ENCODE measurements at regions not wholly inside any gene's neighbourhood (a gene's known extent, or its start where the extent isn't known, plus 50 kb on each side); places are given as distances from the start of the nearest gene placed in this dataset.
"Not testable (repeated sequence)": the region's sequence is repeated elsewhere in the genome, so short reads cannot be mapped to it uniquely, and the experiment has no call there.

- H3K9me3 ChIP-seq (ENCODE audit: low read length) = no peaks in the 10 kb centered on the region
- H3K36me3 ChIP-seq (ENCODE audit: insufficient read depth, low read length) = no peaks in the 10 kb centered on the region
- H3K4me1 ChIP-seq (ENCODE audit: insufficient read depth, low read length) = no peaks in the 10 kb centered on the region
- H3K27me3 ChIP-seq (ENCODE audit: insufficient read depth, low read length) = no peaks in the 10 kb centered on the region
- H3K4me3 ChIP-seq (ENCODE audit: low read length) = no peak overlapping the region
- H2AFZ ChIP-seq (ENCODE audit: low read depth, low read length) = no peak overlapping the region
These were observed 516.9 kb upstream of the TBL1XR1 start for GRCh38 chr3:177713928-177714900.

- no peaks in the 10 kb centered on the region for H3K27me3 ChIP-seq (ENCODE audit: insufficient read depth, low read length)
These were observed 517.7 kb upstream of the TBL1XR1 start for GRCh38 chr3:177714945-177715344.

GRCh38 chr3:177715980-177716379 lies 518.7 kb upstream of the TBL1XR1 start:
- no peaks in the 10 kb centered on the region for H3K9me3 ChIP-seq (ENCODE audit: low read length)
- no peaks in the 10 kb centered on the region for H3K4me1 ChIP-seq (ENCODE audit: insufficient read depth, low read length)
- no peaks in the 10 kb centered on the region for H3K36me3 ChIP-seq (ENCODE audit: insufficient read depth, low read length)
- no peak overlapping the region for H3K4me3 ChIP-seq (ENCODE audit: low read length)
- H2AFZ ChIP-seq (ENCODE audit: low read depth, low read length) = no peak overlapping the region
- no peaks in the 10 kb centered on the region for H3K27me3 ChIP-seq (ENCODE audit: insufficient read depth, low read length)

More at GRCh38 chr3:177714945-177715344, 517.7 kb upstream of the TBL1XR1 start:
- Histone ChIP-seq H3K9me3 (ENCODE audit: low read length) (no peaks in the 10 kb centered on the region), H3K4me1 (ENCODE audit: insufficient read depth, low read length) (no peaks in the 10 kb centered on the region), H3K36me3 (ENCODE audit: insufficient read depth, low read length) (no peaks in the 10 kb centered on the region), H3K4me3 (ENCODE audit: low read length) (no peak overlapping the region), H2AFZ (ENCODE audit: low read depth, low read length) (no peak overlapping the region)

GRCh38 chr3:177720927-177721326 lies 523.6 kb upstream of the TBL1XR1 start:
- not testable (repeated sequence) for H3K9me3 ChIP-seq (ENCODE audit: low read length)

GRCh38 chr3:177721864-177722785 lies 524.8 kb upstream of the TBL1XR1 start:
- Histone ChIP-seq H3K27me3 (ENCODE audit: insufficient read depth, low read length) (no peaks in the 10 kb centered on the region), H3K36me3 (ENCODE audit: insufficient read depth, low read length) (no peaks in the 10 kb centered on the region), H2AFZ (ENCODE audit: low read depth, low read length) (no peak overlapping the region), H3K4me1 (ENCODE audit: insufficient read depth, low read length) (no peaks in the 10 kb centered on the region), H3K9me3 (ENCODE audit: low read length) (no peaks in the 10 kb centered on the region), H3K4me3 (ENCODE audit: low read length) (no peak overlapping the region)

More at GRCh38 chr3:177720927-177721326, 523.6 kb upstream of the TBL1XR1 start:
- H2AFZ ChIP-seq (ENCODE audit: low read depth, low read length); H3K4me1 ChIP-seq (ENCODE audit: insufficient read depth, low read length); H3K36me3 ChIP-seq (ENCODE audit: insufficient read depth, low read length); H3K4me3 ChIP-seq (ENCODE audit: low read length); H3K27me3 ChIP-seq (ENCODE audit: insufficient read depth, low read length): not testable (repeated sequence)

GRCh38 chr3:177724020-177724638 lies 526.8 kb upstream of the TBL1XR1 start:
- H3K4me1 ChIP-seq (ENCODE audit: insufficient read depth, low read length) = no peaks in the 10 kb centered on the region
- no peaks in the 10 kb centered on the region for H3K27me3 ChIP-seq (ENCODE audit: insufficient read depth, low read length)
- no peak overlapping the region for H3K4me3 ChIP-seq (ENCODE audit: low read length)
- H3K9me3 ChIP-seq (ENCODE audit: low read length) = no peaks in the 10 kb centered on the region
- H2AFZ ChIP-seq (ENCODE audit: low read depth, low read length) = no peak overlapping the region
- H3K36me3 ChIP-seq (ENCODE audit: insufficient read depth, low read length) = no peaks in the 10 kb centered on the region

GRCh38 chr3:177725165-177725564 lies 527.9 kb upstream of the TBL1XR1 start:
- Histone ChIP-seq H2AFZ (ENCODE audit: low read depth, low read length) (no peak overlapping the region), H3K27me3 (ENCODE audit: insufficient read depth, low read length) (no peaks in the 10 kb centered on the region), H3K36me3 (ENCODE audit: insufficient read depth, low read length) (no peaks in the 10 kb centered on the region), H3K9me3 (ENCODE audit: low read length) (no peaks in the 10 kb centered on the region), H3K4me1 (ENCODE audit: insufficient read depth, low read length) (peaks cover 9% of the 10 kb centered on the region), H3K4me3 (ENCODE audit: low read length) (no peak overlapping the region)

- Histone ChIP-seq H3K27me3 (ENCODE audit: insufficient read depth, low read length) (no peaks in the 10 kb centered on the region), H3K36me3 (ENCODE audit: insufficient read depth, low read length) (no peaks in the 10 kb centered on the region), H3K4me3 (ENCODE audit: low read length) (no peak overlapping the region), H2AFZ (ENCODE audit: low read depth, low read length) (no peak overlapping the region), H3K4me1 (ENCODE audit: insufficient read depth, low read length) (peaks cover 13% of the 10 kb centered on the region), H3K9me3 (ENCODE audit: low read length) (no peaks in the 10 kb centered on the region)
These were observed 529.5 kb upstream of the TBL1XR1 start for GRCh38 chr3:177726807-177727206.

- Histone ChIP-seq H3K27me3 (ENCODE audit: insufficient read depth, low read length) (no peaks in the 10 kb centered on the region), H3K36me3 (ENCODE audit: insufficient read depth, low read length) (no peaks in the 10 kb centered on the region), H3K9me3 (ENCODE audit: low read length) (no peaks in the 10 kb centered on the region), H3K4me3 (ENCODE audit: low read length) (no peak overlapping the region), H3K4me1 (ENCODE audit: insufficient read depth, low read length) (peaks cover 13% of the 10 kb centered on the region), H2AFZ (ENCODE audit: low read depth, low read length) (peak overlapping the region; percentile 66)
These were observed 532.8 kb upstream of the TBL1XR1 start for GRCh38 chr3:177729956-177730681.

- no peaks in the 10 kb centered on the region for H3K36me3 ChIP-seq (ENCODE audit: insufficient read depth, low read length)
- no peaks in the 10 kb centered on the region for H3K9me3 ChIP-seq (ENCODE audit: low read length)
- H2AFZ ChIP-seq (ENCODE audit: low read depth, low read length) = no peak overlapping the region
- H3K4me3 ChIP-seq (ENCODE audit: low read length) = no peak overlapping the region
- peaks cover 13% of the 10 kb centered on the region for H3K4me1 ChIP-seq (ENCODE audit: insufficient read depth, low read length)
- H3K27me3 ChIP-seq (ENCODE audit: insufficient read depth, low read length) = no peaks in the 10 kb centered on the region
These were observed 533.5 kb upstream of the TBL1XR1 start for GRCh38 chr3:177730814-177731213.

- Histone ChIP-seq H3K4me3 (ENCODE audit: low read length) (no peak overlapping the region), H2AFZ (ENCODE audit: low read depth, low read length) (no peak overlapping the region), H3K9me3 (ENCODE audit: low read length) (no peaks in the 10 kb centered on the region), H3K36me3 (ENCODE audit: insufficient read depth, low read length) (no peaks in the 10 kb centered on the region), H3K27me3 (ENCODE audit: insufficient read depth, low read length) (no peaks in the 10 kb centered on the region), H3K4me1 (ENCODE audit: insufficient read depth, low read length) (peaks cover 13% of the 10 kb centered on the region)
These were observed 534.5 kb upstream of the TBL1XR1 start for GRCh38 chr3:177731644-177732268.

- no peak overlapping the region for H3K4me3 ChIP-seq (ENCODE audit: low read length)
- H3K36me3 ChIP-seq (ENCODE audit: insufficient read depth, low read length) = no peaks in the 10 kb centered on the region
- H2AFZ ChIP-seq (ENCODE audit: low read depth, low read length) = no peak overlapping the region
- no peaks in the 10 kb centered on the region for H3K27me3 ChIP-seq (ENCODE audit: insufficient read depth, low read length)
- H3K9me3 ChIP-seq (ENCODE audit: low read length) = no peaks in the 10 kb centered on the region
- H3K4me1 ChIP-seq (ENCODE audit: insufficient read depth, low read length) = peaks cover 13% of the 10 kb centered on the region
These were observed 536.0 kb upstream of the TBL1XR1 start for GRCh38 chr3:177733233-177733632.

All from neuron (in vitro differentiated cells).